DMS114 treated with DMSO at 0.1 percent for 48 hours (cell line): ENCODE measurements at regions not wholly inside any gene's neighbourhood (a gene's known extent, or its start where the extent isn't known, plus 50 kb on each side); places are given as distances from the start of the nearest gene placed in this dataset.

Experiments
- DNase-seq: peaks from one replicate; lab custom pipeline; 2025; ENCODE audit not compliant: unreplicated experiment; lab: John Stamatoyannopoulos, UW

- no peak for DNase-seq
Observed at GRCh38 chr1:56442290-56442877, 137.0 kb downstream of the PLPP3 start.

GRCh38 chr1:56441601-56442000, 137.8 kb downstream of the PLPP3 start:
- DNase-seq = no peak

- DNase-seq = no peak
Observed at GRCh38 chr1:56439610-56440264, 139.6 kb downstream of the PLPP3 start.

- no peak for DNase-seq
Observed at GRCh38 chr1:56438901-56439551, 140.3 kb downstream of the PLPP3 start.

GRCh38 chr1:56437959-56438358, 141.4 kb downstream of the PLPP3 start:
- no peak for DNase-seq

GRCh38 chr1:56436912-56437417, 142.4 kb downstream of the PLPP3 start:
- DNase-seq = no peak

GRCh38 chr1:56436296-56436695, 143.1 kb downstream of the PLPP3 start:
- DNase-seq = no peak

GRCh38 chr1:56435434-56436262, 143.7 kb downstream of the PLPP3 start:
- DNase-seq = no peak

- no peak for DNase-seq
Observed at GRCh38 chr1:56434740-56435139, 144.6 kb downstream of the PLPP3 start.

- no peak for DNase-seq
Observed at GRCh38 chr1:56434025-56434424, 145.3 kb downstream of the PLPP3 start.

- no peak for DNase-seq
Observed at GRCh38 chr1:56433056-56433577, 146.2 kb downstream of the PLPP3 start.

GRCh38 chr1:56432166-56432971, 147.0 kb downstream of the PLPP3 start:
- DNase-seq = no peak

GRCh38 chr1:56430141-56430839, 149.1 kb downstream of the PLPP3 start:
- no peak for DNase-seq

GRCh38 chr1:56429288-56429687, 150.1 kb downstream of the PLPP3 start:
- DNase-seq = no peak

GRCh38 chr1:56426587-56427381, 152.6 kb downstream of the PLPP3 start:
- no peak for DNase-seq

- DNase-seq = no peak
Observed at GRCh38 chr1:56425494-56426037, 153.8 kb downstream of the PLPP3 start.

GRCh38 chr1:56424744-56425493, 154.4 kb downstream of the PLPP3 start:
- DNase-seq = no peak

GRCh38 chr1:56423716-56424115, 155.6 kb downstream of the PLPP3 start:
- no peak for DNase-seq
